Activated CD4-positive, alpha-beta T cell treated with anti-CD3 and anti-CD28 coated beads, Interleukin-2, Interleukin-6, amounts not matched to agents 100 ng/mL and 50 ng/mL, durations not matched to agents 16 hours and 8 hours (primary cell): ENCODE measurements at regions not wholly inside any gene's neighbourhood (a gene's known extent, or its start where the extent isn't known, plus 50 kb on each side); places are given as distances from the start of the nearest gene placed in this dataset.
"Not testable (repeated sequence)": the region's sequence is repeated elsewhere in the genome, so short reads cannot be mapped to it uniquely, and the experiment has no call there.

Source experiments
- DNase-seq: peaks from one replicate; pipeline ENCODE4 v3.0.0-alpha.2; 2020

DNA sequence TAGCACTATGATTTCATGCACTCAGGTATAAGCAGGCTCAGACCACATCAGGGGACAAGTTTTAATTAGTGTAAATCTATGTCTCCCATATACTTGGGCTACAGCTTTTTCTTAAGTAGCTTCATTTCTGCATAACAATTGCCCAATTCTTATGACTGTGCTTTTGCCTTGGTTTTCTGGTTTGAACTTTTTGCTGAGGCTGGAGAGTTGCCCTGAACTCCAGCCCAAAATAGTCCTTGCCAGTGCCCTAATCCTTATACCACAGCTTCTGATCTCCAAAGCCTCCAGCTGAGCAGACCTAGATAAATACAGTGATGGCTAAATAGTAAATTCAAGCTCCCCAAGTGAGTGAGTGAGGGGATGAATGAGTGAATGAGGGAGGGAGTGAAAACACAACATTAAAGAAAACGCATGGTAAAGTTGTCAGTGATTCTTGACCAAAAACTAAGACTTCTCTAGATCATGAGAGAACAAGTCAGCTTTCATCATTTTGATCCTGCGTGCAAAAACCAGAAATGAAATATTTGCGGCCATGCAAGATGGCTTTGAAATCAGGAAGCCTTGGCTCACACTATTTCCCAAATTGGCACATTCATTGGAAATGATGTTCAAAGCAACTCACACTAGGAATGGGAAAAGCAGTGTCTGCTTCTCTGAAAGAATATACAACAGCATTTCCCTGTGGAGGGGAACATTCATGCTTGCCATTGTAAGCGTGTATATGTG lies 437.1 kb upstream of the CTSO start:
- no peak for DNase-seq

DNA sequence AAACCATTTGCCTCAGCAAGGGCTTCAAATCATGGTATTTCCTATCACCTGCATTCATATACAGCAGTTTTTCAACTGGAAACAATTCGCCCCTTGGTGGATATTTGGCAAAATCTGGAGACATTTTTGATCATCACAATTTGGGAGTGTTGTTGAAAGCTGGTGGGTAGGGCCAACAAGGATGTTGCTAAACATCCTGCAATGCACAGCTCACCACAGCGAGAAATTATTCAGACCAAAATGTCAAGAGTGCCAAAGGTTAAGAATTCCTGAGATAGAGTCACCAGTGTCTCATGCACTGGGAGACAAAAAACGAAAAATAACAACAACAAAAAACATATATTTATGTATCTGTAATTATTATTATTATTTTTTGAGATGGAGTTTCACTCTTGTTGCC lies 435.2 kb upstream of the CTSO start:
- no peak for DNase-seq

GRCh38 chr4:156378033-156378665 lies 424.5 kb upstream of the CTSO start:
- DNase-seq = peak; percentile 2

DNA sequence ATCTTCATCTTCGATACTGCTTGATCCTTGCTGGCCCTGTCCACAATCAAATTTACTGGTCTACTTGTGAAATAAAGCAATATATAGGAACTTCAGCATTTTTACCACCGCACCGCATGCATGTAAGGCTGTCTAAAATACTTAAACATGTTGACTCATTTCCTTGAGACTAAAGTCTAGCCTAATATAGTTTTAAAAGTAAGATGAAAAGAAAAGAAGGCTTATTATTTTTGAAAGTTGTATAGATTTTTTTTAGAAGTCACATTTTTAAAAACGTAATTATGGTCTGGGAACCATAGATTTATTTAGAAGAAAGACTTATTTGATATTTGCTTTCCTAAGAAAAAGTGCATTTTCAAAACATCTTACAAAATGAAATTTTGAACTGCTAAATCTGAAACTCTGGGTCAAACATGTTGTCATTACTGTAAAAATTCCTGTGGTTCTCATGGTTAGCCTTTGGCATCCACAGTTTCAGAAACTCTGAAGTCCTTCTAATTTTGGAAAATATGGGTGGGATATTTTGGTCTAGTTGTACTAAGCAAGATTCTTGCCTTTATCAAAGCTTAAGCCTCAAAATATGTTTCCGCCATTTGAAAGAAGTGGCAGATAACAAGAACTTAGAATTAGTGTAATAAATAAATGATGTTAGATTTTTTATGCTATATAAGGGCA lies 423.5 kb upstream of the CTSO start:
- no peak for DNase-seq

DNA sequence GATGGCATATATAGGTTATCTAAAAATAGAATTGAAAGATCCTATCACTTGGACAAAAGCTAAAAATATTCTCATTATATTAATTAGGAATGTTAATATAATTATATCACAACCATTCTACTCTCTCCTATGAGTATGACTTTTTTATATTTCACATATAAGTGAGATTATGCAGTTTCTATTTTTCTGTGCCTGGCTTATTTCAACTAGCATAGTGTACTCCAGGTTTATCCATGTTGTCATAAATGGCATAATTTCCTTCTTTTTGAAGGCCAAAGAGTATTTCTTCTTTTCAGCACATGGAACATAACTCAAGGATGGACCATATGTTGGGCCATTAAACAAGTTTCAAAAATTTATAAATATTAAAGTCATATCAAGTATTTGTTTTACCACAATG lies 421.2 kb upstream of the CTSO start:
- DNase-seq = no peak

- DNase-seq = no peak
Measured at GRCh38 chr4:156374069-156374468, 420.4 kb upstream of the CTSO start.

DNA sequence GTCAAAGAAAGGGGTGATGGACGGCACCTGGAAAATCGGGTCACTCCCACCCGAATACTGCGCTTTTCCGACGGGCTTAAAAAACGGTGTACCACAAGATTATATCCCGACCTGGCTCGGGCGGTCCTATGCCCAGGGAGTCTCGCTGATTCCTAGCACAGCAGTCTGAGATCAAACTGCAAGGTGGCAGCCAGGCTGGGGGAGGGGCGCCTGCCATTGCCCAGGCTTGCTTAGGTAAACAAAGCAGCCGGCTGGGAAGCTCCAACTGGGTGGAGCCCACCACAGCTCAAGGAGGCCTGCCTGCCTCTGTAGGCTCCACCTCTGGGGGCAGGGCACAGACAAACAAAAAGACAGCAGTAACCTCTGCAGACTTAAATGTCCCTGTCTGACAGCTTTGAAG lies 413.8 kb upstream of the CTSO start:
- not testable (repeated sequence) for DNase-seq

- DNase-seq = no peak
Measured at GRCh38 chr4:156362581-156362980, 408.9 kb upstream of the CTSO start.

DNA sequence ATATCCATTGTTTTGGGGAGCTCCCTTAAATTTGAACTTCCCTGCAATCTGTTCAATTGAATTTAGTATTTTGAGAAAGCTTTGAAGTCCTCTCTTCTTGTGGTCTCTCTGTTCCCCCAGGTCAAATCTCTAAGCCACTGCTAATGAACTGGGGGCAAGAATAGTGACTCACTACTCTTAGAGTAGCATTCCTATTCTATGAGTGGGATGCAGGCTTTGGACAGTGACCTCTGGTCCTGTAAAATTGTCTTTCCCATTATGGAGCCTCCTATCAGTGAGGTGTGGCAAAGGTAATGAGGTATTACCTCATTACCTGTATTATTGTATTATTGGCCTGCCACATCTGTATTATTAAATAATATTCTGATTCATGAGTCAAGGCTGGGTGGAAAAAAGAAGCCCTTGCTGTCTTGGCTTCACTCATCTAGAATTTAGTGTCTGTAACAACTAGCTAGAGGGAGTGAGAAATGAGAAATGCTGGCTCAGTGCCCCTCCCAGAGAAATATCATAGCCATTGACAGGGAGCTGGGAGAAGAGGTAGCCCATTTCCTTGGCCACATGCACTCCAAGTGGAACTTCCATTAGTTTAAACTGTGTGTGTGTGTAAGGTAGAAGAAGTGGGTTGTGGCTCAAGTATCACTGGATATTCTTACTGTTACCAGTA lies 393.9 kb upstream of the CTSO start:
- no peak for DNase-seq

GRCh38 chr4:156346959-156347385 lies 393.3 kb upstream of the CTSO start:
- no peak for DNase-seq

DNA sequence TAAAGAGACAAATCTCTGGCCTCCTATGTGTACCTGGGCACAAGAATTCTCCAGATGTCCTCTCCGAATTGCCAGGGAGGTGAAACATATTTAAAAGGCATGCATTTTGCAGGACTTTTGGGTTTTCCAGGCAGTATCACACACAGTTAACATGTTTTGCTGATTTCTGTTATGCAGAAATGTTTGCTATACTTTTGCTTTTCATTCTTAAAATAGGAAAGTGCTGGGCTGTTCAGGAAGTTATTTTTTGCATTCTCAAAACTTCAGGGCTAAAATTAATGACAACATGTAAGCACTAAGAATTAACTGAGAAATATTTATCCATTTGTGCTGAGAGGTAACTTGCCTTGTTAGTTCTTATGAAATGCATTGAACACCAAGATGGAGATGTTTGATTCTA lies 390.7 kb upstream of the CTSO start:
- no peak for DNase-seq

GRCh38 chr4:156336511-156336910 lies 382.8 kb upstream of the CTSO start:
- no peak for DNase-seq

- no peak for DNase-seq
Measured at GRCh38 chr4:156335721-156336120, 382.1 kb upstream of the CTSO start.

GRCh38 chr4:156330436-156331031 lies 376.9 kb upstream of the CTSO start:
- DNase-seq = no peak

DNA sequence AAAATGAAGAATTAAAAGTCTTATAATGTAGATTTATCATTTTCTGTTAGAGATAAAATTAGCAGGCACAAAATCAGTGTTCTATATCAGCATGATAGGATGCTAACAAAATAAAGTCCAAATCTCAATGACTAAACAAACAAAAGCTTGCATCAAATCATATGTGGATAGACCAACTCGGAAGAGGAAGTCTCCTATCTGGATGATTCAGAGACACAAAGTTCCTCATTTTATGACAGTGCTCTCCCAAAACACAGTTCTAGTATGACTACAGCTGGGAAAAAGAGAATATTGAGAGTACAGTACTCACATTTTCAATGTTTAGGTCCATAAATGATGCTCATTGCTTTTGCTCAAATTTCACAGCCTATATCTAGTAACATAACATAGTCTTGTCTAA lies 376.1 kb upstream of the CTSO start:
- no peak for DNase-seq

DNA sequence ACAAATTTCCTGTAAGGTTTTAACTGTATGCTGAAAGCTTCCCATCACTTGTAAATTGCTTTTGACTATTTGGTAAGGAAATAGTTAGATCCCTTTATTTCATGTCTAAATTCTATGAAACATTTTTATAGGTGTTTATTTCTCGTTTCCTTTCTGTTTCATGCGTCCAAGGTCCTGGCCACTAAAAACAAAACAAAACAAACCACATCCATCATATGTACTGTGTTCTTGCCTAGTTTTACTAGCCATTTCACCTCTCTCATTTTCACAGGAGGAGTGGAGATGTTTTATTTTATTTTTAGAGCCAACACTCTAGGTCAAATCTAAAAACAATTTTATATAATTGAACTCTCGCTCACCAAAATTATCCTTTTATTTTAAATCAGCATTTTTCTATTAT lies 375.2 kb upstream of the CTSO start:
- no peak for DNase-seq

DNA sequence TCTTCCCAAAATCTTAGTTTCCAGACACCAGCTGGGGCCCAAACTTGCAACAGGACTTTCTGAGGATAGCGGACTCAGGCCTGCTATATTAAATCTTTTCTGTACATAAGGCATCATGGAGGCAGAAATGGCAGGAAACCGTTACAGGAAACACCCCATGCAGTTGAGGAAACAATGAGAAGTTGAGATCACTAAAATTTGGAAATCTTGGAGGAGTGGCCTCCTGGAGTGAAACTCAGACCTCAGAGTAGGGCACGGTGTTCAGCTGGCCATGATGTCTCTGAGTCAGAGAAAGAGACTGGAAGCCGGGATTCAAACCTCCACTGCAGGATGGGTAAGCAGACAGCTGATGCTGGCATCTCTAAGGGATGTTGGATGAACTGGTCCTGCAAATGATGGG lies 372.6 kb upstream of the CTSO start:
- DNase-seq = no peak

GRCh38 chr4:156322592-156322991 lies 368.9 kb upstream of the CTSO start:
- DNase-seq = no peak

GRCh38 chr4:156321203-156321602 lies 367.5 kb upstream of the CTSO start:
- DNase-seq = no peak

GRCh38 chr4:156313497-156313896 lies 359.8 kb upstream of the CTSO start:
- DNase-seq = no peak

- DNase-seq = no peak
Measured at GRCh38 chr4:156312261-156312847, 358.7 kb upstream of the CTSO start.

DNA sequence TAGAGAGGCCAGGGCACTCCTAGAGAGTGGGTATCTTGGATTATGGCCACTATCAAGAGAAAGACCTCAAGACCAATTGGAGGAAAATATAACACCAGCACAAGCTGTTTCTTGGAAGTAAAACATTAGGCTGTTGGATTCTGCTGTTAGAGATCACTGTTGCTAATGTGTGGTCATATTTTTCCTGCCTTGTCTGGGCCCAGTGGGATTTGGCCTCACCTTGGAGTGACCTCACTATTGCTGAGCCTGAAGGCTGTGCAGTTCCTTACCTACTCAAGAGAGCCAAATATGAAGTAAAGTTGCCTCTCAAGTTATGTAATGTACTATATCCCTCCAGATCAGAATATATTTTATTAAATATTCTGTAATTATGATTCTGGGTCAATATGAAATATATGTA lies 355.4 kb upstream of the CTSO start:
- DNase-seq = no peak

DNA sequence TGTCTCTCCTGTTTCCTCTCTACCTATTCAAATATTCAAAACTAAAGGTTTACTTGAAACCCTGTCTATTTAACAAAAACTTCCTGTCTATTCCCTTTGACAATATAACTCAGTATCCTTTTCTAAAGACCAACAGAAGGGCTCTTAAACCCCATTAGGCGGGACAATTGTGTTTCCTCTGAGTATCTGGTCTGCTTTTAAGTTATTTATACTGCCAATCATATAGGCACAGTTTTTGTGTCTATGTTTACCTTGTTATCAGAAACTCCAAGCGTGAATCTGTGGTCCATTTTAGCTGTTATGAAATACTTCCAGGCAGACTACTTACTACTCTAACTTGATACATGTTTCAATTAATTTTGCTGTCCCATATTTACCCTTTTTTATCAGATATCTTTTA lies 350.0 kb upstream of the CTSO start:
- DNase-seq = no peak
